GM12891 (cell line): ENCODE measurements at regions not wholly inside any gene's neighbourhood (a gene's known extent, or its start where the extent isn't known, plus 50 kb on each side); places are given as distances from the start of the nearest gene placed in this dataset.

ENCODE experiments used
- POLR2A ChIP-seq: IDR thresholded peaks from 2 replicates; pipeline ENCODE4 v1.6.1; 2011; ENCODE audit warnings: low read depth, low read length, control low read depth
- POLR2AphosphoS5 ChIP-seq: IDR thresholded peaks from 2 replicates; pipeline ENCODE4 v1.6.1; 2011; ENCODE audit warnings: low read depth, low read length, control low read depth
- POU2F2 ChIP-seq: IDR thresholded peaks from 2 replicates; pipeline ENCODE4 v1.6.1; 2011; ENCODE audit warnings: low read depth, mild to moderate bottlenecking, control low read depth, low read length, moderate library complexity

DNA sequence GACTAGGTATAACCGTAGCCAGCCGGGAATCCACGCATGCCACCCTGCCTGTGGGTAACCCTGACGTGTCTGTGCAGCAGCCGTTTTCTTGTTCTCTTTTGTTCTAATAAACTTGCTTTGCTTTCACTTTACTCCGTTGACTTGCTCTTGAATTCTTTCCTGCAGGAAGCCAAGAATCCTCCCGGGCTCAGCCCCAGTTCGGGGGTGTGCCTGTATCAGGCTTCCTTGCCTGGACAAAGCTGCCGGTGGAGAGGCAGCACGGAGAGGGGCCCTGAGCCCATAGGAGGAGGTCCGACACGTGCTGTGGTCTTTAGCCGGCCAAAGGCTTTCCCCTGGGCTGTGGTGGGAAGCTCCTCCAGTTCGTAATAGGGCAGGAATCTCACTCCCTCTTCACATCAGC, 256.5 kb upstream of the PPP2R2D start:
- TF ChIP-seq POLR2A (no peak), POLR2AphosphoS5 (no peak), POU2F2 (no peak)
